Hepatocyte (in vitro differentiated cells): ENCODE measurements at regions not wholly inside any gene's neighbourhood (a gene's known extent, or its start where the extent isn't known, plus 50 kb on each side); places are given as distances from the start of the nearest gene placed in this dataset.

Experiments
- CTCF ChIP-seq: fragments of 200-600 bp; sonication (generic); IDR thresholded peaks from 2 replicates; pipeline ENCODE4 v1.5.1; 2016; ENCODE audit warnings: antibody characterized with exemption, mild to moderate bottlenecking; ENCODE audit not compliant: poor library complexity
- EZH2 ChIP-seq: fragments of 200-600 bp; sonication (generic); IDR thresholded peaks from 2 replicates; pipeline ENCODE4 v1.6.1; 2016; ENCODE audit warnings: antibody characterized with exemption, mild to moderate bottlenecking, borderline replicate concordance
- EZH2phosphoT487 ChIP-seq: fragments of 200-600 bp; sonication (generic); IDR thresholded peaks from one replicate; pipeline ENCODE4 v1.6.1; 2018; ENCODE audit warnings: antibody characterized with exemption, mild to moderate bottlenecking, low read depth, moderate library complexity; ENCODE audit not compliant: unreplicated experiment, severe bottlenecking

GRCh38 chr18:54043484-54044251 lies 180.8 kb downstream of the MBD2 start:
- TF ChIP-seq CTCF: peak; percentile 13
- no peak for TF ChIP-seq EZH2phosphoT487
- no peak for TF ChIP-seq EZH2
